GM21390 (cell line): ENCODE measurements at regions not wholly inside any gene's neighbourhood (a gene's known extent, or its start where the extent isn't known, plus 50 kb on each side); places are given as distances from the start of the nearest gene placed in this dataset.

ENCODE experiments used
- ATAC-seq: cut with Tn5 transposase; IDR thresholded peaks from one replicate; pipeline ENCODE4 v1.9.1; 2021; ENCODE audit not compliant: unreplicated experiment

GRCh38 chr12:92288561-92288960, 142.9 kb upstream of the BTG1 start:
- ATAC-seq: no peak

DNA sequence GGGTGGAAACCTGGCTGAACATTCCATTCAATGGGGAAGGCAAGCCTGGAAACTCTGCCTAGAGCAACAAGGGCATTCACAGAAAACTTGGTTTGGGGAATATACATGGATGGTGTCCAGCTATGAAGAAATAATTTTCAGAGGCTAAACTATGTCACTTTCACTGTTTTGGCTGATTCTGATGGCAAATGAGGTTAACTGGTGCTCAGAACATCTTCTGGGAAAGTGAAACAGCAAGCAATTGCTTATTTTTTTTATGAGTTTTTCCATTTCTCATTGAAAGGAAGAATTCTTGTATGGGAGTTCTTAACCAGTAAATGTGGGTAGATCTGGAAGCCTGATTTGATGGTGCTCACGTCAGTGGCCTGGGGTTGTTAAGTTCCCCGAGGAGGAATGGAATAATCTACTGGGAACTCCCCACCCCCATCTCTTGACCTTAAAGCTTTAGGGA, 132.8 kb upstream of the BTG1 start:
- ATAC-seq: no peak

GRCh38 chr12:92277795-92278194, 132.1 kb upstream of the BTG1 start:
- no peak for ATAC-seq

DNA sequence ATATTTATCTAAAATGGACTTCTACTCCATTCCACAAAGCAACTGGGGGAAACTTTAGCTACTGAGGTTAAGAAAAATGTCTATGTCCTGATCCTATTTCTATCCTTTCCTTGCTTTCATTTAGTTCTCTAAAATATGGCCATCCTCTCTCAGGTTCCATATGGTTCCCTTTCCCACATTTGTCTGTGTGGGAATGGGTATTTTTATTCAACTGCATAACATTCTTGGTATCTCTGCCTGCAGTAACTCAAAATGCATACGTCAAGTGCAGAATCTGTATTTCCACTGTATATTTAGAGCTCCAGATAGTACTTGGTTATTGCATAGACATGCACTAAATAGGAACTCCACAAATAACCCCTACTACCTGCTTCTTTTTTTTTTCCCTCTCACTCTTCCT, 130.6 kb upstream of the BTG1 start:
- ATAC-seq: no peak

GRCh38 chr12:92275443-92276154, 130.0 kb upstream of the BTG1 start:
- ATAC-seq: no peak

- no peak for ATAC-seq
Observed at GRCh38 chr12:92273076-92273475, 127.4 kb upstream of the BTG1 start.

GRCh38 chr12:92272061-92272964, 126.7 kb upstream of the BTG1 start:
- no peak for ATAC-seq

- no peak for ATAC-seq
Observed at GRCh38 chr12:92271341-92271740, 125.7 kb upstream of the BTG1 start.

DNA sequence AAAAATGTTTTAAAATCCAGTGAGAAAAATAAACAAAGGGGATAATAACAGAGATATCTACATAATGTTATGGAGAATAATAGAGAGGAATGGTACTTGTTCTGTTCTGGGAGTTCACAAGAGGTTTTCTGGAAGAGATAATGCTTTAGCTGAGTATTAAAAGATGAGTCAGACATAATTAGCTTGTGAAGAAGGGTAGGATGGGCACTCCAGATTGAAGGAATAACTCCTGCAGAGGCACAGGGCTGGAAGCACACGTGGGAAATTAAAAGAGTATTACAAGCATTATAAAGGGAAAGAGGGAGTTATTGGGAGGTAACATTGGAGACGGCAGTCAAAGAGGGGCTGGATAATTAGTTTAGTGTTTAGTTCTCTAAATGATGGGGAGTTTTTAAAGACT, 124.9 kb upstream of the BTG1 start:
- no peak for ATAC-seq

GRCh38 chr12:92268946-92269345, 123.3 kb upstream of the BTG1 start:
- no peak for ATAC-seq

DNA sequence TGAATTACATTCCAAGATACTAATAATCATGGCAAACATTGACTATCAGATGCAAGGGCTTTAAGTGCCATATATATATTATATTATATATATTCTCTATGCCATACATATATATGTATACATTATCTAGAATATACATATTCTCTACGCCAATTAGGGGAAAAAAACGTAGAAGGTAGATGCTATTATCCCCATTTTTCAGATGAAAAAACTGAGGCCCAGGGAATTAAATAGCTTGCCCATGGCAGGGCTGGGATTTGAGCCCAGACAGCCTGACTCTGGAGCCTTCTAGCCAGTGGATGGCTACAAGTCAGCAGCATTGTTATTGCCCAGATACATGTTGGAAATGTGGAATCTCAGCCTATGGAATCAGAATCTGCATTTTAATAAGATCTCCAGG, 116.0 kb upstream of the BTG1 start:
- no peak for ATAC-seq

GRCh38 chr12:92261071-92261470, 115.4 kb upstream of the BTG1 start:
- no peak for ATAC-seq

DNA sequence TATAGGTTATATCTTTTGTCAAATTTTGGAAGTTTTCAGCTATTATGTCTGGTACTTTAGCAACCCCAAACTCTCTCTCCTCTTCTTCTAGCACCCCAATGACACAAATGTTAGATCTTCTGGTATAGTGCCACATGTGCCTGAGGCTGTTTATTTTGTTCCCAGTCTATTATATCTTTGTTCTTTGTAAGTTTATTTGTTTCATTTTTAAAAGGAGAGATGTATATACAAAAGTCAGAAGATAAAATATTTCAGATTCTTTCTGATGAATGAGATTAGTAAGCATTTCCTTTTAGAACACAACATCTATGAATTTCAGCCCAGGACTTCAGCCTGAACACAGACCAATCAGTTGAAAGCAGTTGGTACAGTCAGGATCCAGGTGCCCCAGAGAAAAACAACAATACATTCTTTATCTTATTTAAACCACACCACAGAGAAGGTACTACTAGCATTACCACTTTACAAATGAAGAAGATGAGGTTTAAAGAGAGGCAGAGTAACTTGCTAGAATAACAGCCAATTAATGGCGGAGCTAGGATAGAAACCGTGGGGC, 114.1 kb upstream of the BTG1 start:
- no peak for ATAC-seq

- ATAC-seq: no peak
Observed at GRCh38 chr12:92259291-92259690, 113.6 kb upstream of the BTG1 start.

- no peak for ATAC-seq
Observed at GRCh38 chr12:92257261-92257660, 111.6 kb upstream of the BTG1 start.

- no peak for ATAC-seq
Observed at GRCh38 chr12:92255741-92256140, 110.1 kb upstream of the BTG1 start.

DNA sequence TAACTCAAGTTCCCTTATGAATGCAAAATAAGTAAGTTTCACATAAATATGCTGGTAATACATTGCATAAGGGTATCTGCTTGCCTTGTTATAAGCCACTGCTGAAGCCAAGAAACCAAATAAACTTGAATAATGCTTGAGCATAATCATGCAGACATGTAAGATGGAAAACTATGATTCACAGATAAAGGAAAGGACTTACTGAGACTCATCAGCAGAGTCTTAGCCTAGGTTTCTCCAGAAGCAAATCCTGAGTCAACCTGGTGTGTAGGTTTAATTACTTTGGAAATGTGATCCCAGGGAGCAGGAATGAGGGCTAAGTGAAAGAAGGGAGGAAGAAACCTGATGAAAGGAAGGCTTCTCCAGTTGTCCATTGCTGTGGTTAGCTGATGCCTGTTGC, 107.7 kb upstream of the BTG1 start:
- ATAC-seq: no peak

GRCh38 chr12:92248977-92249376, 103.3 kb upstream of the BTG1 start:
- no peak for ATAC-seq

GRCh38 chr12:92244036-92244435, 98.4 kb upstream of the BTG1 start:
- no peak for ATAC-seq

DNA sequence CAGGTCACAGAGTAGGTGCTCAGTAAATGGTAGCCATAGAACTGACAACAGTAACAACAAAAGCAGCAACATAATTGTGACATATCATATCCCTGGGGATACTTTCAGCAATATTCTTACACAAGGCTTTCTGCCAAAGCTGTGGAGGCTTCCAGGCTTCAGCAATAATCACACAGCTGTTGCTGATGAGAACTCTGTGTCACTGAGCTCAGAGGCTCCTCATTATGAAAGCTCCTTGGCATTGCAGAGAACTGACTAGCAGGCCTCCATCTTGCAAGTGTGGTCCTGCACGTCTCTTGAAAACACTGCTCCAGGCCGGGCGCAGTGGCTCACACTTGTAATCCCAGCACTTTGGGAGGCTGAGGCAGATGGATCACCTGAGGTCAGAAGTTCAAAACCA, 97.3 kb upstream of the BTG1 start:
- no peak for ATAC-seq

DNA sequence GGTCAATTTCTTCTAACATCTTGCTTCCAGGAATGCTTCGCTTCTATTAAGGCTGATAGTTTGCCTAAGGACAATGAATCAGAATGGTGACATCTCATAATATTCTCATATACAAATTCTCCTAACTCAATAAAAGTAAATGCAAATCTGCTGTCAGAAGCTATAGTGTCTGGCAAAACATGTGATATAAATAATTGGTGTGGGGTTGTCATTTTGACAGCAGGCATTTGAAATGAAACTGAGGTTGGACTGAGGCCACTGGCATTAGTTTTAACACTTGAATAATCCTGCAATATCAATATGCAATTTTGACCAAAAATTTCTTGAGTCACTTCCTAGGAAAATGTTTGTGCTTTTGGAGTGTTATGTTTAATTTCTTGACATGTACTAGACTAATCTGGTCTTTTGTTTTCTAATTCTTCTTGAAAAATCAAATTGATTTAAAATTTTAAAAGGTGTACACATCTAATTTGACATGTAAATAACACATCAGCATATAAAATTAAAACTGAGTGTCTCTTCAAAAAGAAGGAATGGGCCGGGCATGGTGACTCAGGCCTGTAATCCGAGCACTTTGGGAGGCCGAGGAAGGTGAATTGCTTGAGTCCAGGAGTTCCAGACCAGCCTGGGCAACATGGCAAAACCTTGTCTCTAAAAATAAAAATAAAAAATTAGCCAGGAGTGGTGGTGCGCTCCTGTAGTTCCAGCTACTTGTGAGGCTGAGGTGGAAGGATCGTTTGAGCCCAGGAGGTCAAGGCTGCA, 92.3 kb upstream of the BTG1 start:
- ATAC-seq: no peak
